Activated naive CD8-positive, alpha-beta T cell treated with anti-CD3 and anti-CD28 coated beads for 36 hours (primary cell): ENCODE measurements at regions not wholly inside any gene's neighbourhood (a gene's known extent, or its start where the extent isn't known, plus 50 kb on each side); places are given as distances from the start of the nearest gene placed in this dataset.

Experiments
- DNase-seq: peaks from one replicate; pipeline ENCODE4 v3.0.0; 2021
- H3K27ac Mint-ChIP-seq: one replicate; pipeline ENCODE4 v1.8.0; 2022; ENCODE audit warnings: mild to moderate bottlenecking, moderate library complexity, mixed read lengths
- H3K27me3 Mint-ChIP-seq: one replicate; pipeline ENCODE4 v1.8.0; 2022; ENCODE audit warnings: mild to moderate bottlenecking, mixed read lengths
- H3K36me3 Mint-ChIP-seq: one replicate; pipeline ENCODE4 v1.8.0; 2021; ENCODE audit warnings: mild to moderate bottlenecking, mixed read lengths
- H3K4me1 Mint-ChIP-seq: one replicate; pipeline ENCODE4 v1.8.0; 2021; ENCODE audit warnings: mixed read lengths
- H3K4me3 Mint-ChIP-seq: one replicate; pipeline ENCODE4 v1.8.0; 2022; ENCODE audit warnings: mild to moderate bottlenecking, moderate library complexity, mixed read lengths
- H3K9me3 Mint-ChIP-seq: one replicate; pipeline ENCODE4 v1.8.0; 2022; ENCODE audit warnings: mixed read lengths

DNA sequence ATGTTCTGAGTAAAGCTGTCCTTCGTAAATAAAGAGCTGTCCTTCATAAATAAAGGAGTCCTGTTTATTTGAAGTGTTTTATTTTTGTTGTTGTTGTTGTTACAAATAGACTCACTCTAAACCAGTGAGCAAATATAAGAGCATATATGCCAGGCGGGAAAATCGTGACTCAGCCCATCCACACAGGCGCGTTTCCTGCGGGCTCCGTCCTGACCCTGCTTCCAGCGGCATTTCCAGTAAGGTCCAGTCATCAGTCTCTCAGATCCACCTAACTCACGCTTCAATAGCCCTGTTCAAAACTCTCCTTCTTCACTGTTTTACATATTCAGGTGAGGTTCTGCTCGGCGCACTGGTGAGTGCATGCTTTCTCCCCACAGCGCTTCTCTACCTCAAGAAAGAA, 277.2 kb upstream of the ADARB2 start:
- H3K4me1 Mint-ChIP-seq: no peaks in the 10 kb centered on the region
- H3K27me3 Mint-ChIP-seq: no peaks in the 10 kb centered on the region
- H3K27ac Mint-ChIP-seq: no peak overlapping the region
- no peak overlapping the region for H3K4me3 Mint-ChIP-seq
- H3K36me3 Mint-ChIP-seq: no peaks in the 10 kb centered on the region
- no peaks in the 10 kb centered on the region for H3K9me3 Mint-ChIP-seq
- no peak for DNase-seq

DNA sequence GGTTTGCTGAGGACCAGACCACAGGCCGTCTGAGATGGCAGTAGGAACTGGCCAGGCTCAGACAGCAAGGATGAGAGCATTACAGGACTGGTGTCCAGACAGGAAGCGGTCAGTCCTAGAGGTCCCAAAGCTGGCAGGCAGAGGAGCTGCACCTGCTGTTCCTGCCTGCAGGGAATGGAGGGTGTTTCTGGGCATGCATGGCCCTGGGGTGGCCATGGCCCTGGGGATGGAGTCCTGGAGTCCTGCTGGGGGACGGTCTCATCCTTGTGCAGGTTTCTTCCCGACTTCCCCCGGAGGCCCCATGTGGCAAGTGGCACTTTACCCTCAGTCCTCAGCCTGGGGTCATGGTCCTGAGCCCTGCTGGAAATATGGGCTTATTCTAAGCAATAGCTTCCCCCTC, 274.9 kb upstream of the ADARB2 start:
- no peaks in the 10 kb centered on the region for H3K9me3 Mint-ChIP-seq
- no peak for DNase-seq
- no peak overlapping the region for H3K27ac Mint-ChIP-seq
- H3K4me3 Mint-ChIP-seq: no peak overlapping the region
- no peaks in the 10 kb centered on the region for H3K27me3 Mint-ChIP-seq
- no peaks in the 10 kb centered on the region for H3K36me3 Mint-ChIP-seq
- H3K4me1 Mint-ChIP-seq: no peaks in the 10 kb centered on the region

DNA sequence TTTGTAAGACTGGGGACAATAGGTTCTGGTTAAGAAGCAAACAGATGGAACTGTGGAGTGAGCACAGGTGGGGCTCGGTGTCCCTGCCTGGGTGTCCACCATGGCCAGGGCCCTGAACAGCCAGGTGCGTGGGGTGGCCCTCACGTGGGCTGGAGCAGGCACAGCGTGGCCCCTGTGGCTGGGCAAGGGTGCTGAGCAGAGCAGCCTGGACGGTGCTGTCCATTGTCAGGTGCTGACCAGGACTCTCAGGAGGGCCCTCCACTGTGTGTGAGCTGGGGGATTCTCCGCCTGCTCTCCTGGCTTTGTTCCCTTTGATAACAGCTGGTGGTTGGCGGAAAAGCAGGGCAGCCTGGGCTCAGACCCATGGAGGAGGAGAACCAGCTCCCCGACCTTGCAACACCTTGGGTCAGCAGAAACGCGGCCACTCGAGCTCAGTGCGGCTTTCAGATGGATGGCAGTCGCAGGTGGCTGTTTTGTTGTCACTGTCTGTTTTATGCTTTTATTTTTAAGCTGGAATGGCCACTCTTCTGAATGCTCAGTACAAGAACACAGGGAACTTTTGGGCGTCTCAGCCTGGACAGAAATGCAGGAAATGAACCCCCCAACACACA, 273.9 kb upstream of the ADARB2 start:
- H3K36me3 Mint-ChIP-seq: no peaks in the 10 kb centered on the region
- H3K4me3 Mint-ChIP-seq: no peak overlapping the region
- H3K27ac Mint-ChIP-seq: no peak overlapping the region
- no peaks in the 10 kb centered on the region for H3K4me1 Mint-ChIP-seq
- H3K9me3 Mint-ChIP-seq: no peaks in the 10 kb centered on the region
- DNase-seq: no peak
- H3K27me3 Mint-ChIP-seq: no peaks in the 10 kb centered on the region

DNA sequence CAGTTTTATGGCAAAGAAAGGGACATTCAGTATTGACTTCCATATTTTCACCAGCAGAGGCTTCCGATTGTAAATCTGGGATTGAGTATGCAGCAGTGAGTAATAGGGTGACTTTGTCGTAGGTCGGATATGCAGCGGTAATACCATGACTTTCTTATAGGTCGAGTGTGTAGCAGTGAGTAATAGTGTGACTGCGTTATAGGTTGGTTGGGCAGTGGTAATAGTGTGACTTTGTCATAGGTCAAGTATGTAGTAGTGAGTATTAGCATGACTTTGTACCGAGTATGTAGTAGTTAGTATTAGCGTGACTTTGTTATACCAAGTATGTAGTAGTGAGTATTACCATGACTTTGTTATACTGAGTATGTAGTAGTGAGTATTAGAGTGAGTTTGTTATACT, 268.2 kb upstream of the ADARB2 start:
- Mint-ChIP-seq H3K9me3 (no peaks in the 10 kb centered on the region), H3K27ac (no peak overlapping the region), H3K4me1 (no peaks in the 10 kb centered on the region), H3K27me3 (no peaks in the 10 kb centered on the region), H3K36me3 (no peaks in the 10 kb centered on the region), H3K4me3 (no peak overlapping the region)
- no peak for DNase-seq

DNA sequence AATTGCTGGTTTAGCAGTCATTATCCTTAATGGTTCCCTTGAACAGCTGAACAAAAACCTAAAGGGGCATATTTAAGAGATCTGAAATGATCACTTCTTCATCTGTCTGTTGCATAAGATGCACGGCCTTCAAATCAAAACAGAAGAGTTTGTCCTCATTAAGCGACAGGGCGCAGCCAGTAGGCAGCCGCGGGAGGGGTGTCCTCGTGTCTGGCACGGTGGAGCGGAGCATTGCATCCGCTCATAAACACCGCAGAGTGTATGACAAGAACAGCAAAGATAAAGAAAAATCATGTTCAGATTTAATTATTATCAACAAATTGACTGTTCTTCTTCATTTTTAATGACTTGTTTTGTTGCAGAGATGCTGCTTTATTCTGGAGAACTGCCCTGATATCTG, 255.6 kb upstream of the ADARB2 start:
- H3K27ac Mint-ChIP-seq: no peak overlapping the region
- no peaks in the 10 kb centered on the region for H3K27me3 Mint-ChIP-seq

DNA sequence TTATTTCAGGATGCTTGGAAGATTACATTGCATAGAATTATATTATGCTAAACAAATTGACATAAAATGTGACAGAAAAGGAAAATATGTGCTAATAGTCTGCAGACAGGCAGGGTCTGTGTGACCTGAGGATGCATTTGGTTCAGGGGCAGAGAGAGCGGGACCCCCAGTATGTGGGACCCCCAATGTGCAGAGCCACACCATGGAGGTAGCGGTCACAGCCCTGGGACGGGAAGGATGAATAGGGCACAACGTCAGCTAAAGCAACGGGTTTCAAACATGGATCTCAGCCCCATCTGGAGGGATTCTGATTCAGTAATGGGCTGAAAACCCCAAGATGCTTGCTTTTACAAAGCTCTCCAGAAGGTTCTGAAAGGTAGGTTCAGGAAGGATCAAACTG, 251.8 kb upstream of the ADARB2 start:
- DNase-seq: no peak
- Mint-ChIP-seq H3K36me3 (no peaks in the 10 kb centered on the region), H3K27ac (no peak overlapping the region), H3K27me3 (no peaks in the 10 kb centered on the region), H3K4me1 (no peaks in the 10 kb centered on the region), H3K4me3 (no peak overlapping the region), H3K9me3 (no peaks in the 10 kb centered on the region)

More for the DNA sequence above, 255.6 kb upstream of the ADARB2 start:
- H3K9me3 Mint-ChIP-seq: no peaks in the 10 kb centered on the region
- no peaks in the 10 kb centered on the region for H3K36me3 Mint-ChIP-seq
- no peak overlapping the region for H3K4me3 Mint-ChIP-seq
- no peak for DNase-seq
- H3K4me1 Mint-ChIP-seq: no peaks in the 10 kb centered on the region

DNA sequence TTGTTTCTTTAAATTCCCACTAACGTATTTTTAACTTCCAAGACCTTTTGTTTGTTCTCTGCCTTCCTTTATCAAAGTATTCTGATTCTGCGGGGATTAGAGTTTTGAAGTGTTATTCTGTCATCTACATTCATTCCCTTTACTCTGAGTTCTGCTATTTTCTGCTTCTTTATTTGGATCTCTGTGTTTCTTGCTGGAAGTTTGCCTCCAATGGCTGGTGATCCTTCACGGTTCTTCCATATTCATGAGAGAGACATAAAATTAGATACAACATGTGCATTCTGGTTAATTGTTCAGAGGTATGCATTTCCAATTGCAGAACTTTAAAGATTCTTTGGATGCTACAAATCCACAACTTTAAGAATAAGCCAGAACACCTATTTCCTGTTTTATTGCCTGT, 244.7 kb upstream of the ADARB2 start:
- Mint-ChIP-seq H3K4me3 (no peak overlapping the region), H3K4me1 (no peaks in the 10 kb centered on the region), H3K27ac (no peak overlapping the region), H3K27me3 (no peaks in the 10 kb centered on the region), H3K36me3 (no peaks in the 10 kb centered on the region), H3K9me3 (peaks cover 2% of the 10 kb centered on the region)
- no peak for DNase-seq

DNA sequence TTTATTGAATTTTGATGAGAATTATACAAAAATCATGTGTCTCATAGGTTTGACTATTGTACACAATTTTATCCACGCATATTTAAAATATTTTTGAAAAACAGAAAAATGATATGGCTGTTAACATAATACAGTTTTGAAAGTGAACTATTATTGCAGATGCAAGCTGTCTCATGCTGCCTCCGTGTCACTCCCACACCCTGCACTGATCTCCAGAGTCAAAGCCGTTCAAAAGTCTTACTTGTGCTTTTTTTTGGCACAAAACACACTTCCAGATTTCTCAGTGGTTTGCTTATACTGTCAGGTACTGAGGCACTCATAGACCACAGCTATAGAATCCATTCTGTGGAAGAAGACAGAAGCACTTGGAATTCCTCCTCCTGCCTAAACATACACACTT, 243.1 kb upstream of the ADARB2 start:
- H3K27me3 Mint-ChIP-seq: no peaks in the 10 kb centered on the region
- no peaks in the 10 kb centered on the region for H3K36me3 Mint-ChIP-seq
- H3K4me3 Mint-ChIP-seq: no peak overlapping the region
- H3K9me3 Mint-ChIP-seq: peaks cover 2% of the 10 kb centered on the region
- no peak overlapping the region for H3K27ac Mint-ChIP-seq
- no peaks in the 10 kb centered on the region for H3K4me1 Mint-ChIP-seq
- DNase-seq: no peak

DNA sequence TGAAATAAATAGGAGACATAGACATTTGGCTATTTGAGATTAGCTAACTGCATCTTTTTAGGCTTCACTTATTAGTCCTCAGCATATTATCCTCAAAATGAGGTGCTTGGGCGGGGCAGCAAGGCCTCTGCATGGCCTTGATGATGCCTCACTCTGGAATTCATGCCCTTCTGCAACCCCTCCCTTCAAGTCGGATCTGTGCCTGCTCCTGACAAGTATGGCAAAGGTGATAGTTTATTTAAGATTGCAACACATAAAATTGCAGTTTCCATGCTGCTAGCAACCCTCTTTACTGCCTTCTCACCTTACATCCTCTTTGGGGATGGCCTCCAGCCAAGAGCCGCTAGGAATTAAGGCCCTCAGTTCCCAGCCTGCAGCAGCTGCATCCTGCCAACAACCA, 241.3 kb upstream of the ADARB2 start:
- no peaks in the 10 kb centered on the region for H3K4me1 Mint-ChIP-seq
- no peaks in the 10 kb centered on the region for H3K36me3 Mint-ChIP-seq
- H3K27ac Mint-ChIP-seq: no peak overlapping the region
- no peaks in the 10 kb centered on the region for H3K27me3 Mint-ChIP-seq
- no peak for DNase-seq
- H3K9me3 Mint-ChIP-seq: peaks cover 2% of the 10 kb centered on the region
- H3K4me3 Mint-ChIP-seq: no peak overlapping the region

DNA sequence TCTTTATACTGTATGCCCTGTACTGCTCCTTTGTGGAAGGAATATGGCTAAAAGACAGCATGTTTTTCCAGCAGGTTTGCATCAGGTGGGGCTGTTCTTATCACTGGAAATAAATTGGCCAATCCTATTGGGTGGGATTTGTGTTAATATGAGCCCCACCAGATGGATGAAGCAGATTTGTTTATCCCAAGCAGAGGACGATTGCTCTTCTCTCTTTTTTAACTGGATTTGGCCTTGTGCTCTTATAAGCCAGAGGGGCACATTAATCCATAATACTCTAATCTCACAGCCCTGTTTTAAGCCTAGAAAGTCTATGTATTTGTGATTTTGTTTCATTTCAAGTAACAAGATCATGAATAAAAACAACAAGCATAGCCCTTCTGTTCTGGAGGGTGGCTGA, 240.1 kb upstream of the ADARB2 start:
- Mint-ChIP-seq H3K36me3 (no peaks in the 10 kb centered on the region), H3K27ac (no peak overlapping the region)

DNA sequence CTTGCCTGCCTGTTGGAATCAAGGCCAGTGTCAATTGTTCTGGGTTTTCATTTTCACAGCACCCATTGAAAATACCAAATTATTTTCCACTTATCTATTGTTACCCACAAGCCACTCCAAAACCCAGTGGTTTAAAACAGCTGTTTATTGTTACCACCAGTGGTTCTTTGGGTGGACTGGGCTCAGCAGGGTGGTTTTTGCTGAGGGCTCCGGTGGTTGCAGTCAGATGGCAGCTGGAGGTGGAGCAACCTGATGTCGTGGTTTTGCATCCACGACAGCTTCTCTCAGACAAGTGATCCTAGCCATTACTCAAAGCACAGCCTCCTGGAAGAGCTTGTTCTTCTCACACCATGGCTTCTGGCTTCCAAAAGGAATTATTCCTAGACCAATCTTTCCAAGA, 235.1 kb upstream of the ADARB2 start:
- DNase-seq: no peak
- H3K36me3 Mint-ChIP-seq: no peaks in the 10 kb centered on the region
- no peak overlapping the region for H3K4me3 Mint-ChIP-seq
- H3K4me1 Mint-ChIP-seq: no peaks in the 10 kb centered on the region
- peaks cover 1% of the 10 kb centered on the region for H3K9me3 Mint-ChIP-seq
- H3K27me3 Mint-ChIP-seq: no peaks in the 10 kb centered on the region
- H3K27ac Mint-ChIP-seq: no peak overlapping the region

More for the DNA sequence above, 240.1 kb upstream of the ADARB2 start:
- H3K4me3 Mint-ChIP-seq: no peak overlapping the region
- H3K27me3 Mint-ChIP-seq: no peaks in the 10 kb centered on the region
- peaks cover 2% of the 10 kb centered on the region for H3K9me3 Mint-ChIP-seq
- no peaks in the 10 kb centered on the region for H3K4me1 Mint-ChIP-seq
- DNase-seq: no peak

DNA sequence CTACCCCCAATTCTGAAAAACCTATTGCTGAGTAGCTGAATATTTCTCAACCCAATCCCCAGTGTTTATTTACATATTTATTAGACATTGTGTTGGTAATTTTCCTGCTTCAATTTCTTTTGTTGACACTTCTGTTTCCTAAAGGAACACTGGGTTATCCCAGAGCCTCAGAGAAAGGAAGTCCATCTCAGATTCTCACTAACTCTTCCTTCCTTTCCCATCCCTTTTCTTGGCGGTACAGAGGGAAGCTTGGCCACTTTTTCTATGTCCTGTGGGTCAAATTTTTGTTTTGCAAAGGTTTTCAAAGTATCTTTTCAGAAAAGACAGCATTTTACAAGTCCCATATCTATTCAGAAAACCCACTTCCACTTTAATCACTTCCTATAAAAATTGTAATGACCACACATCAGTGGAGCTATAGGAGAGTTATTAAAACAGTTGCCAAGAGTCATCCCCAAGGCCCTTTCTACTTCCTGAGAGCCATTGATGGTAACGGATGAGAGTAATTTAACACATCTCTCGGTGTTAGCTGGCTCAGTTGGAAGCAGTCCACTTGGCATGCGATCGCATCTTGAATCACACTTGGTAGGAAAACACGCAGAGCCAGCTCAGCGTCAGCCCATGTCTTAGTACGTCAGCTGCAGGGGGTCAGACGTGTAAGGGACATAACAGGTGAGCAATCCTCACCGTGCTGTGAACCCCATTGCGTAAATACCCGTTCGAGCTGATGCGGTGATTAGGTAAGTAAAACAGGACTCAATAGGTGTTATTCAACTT, 231.1 kb upstream of the ADARB2 start:
- no peak overlapping the region for H3K27ac Mint-ChIP-seq
- H3K4me1 Mint-ChIP-seq: no peaks in the 10 kb centered on the region
- peaks cover 1% of the 10 kb centered on the region for H3K9me3 Mint-ChIP-seq
- DNase-seq: no peak
- H3K4me3 Mint-ChIP-seq: no peak overlapping the region
- no peaks in the 10 kb centered on the region for H3K36me3 Mint-ChIP-seq
- no peaks in the 10 kb centered on the region for H3K27me3 Mint-ChIP-seq

DNA sequence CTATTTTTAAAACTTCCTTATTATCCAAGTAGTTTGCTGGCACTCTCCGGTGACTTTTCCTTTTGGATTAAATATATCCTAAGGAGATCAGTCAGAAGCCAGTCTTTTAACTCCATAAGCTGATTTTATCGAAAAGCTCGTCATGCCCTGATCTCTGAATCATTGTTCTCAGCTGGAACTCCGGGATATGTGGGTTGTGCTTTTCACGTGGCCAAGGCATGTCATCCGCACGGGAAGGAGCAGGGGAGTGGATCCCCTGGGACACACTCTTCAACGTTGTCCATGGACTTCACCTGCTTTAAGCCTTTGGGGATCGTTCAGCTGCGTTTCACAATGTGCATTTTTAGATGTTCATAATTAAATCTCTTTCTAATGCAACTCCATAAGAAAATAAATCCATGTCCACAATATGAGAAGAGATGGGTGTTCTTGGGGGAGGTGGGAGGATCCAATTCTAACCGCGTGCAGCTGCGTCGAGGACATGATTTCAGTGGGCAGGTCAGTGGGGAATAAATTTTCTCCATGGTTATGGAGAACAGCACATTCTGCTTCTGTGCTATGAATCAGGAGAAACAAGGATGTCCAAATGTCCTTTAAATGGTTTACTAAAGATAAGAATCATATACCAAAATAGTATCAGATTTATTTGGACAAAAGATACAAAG, 229.5 kb upstream of the ADARB2 start:
- Mint-ChIP-seq H3K4me3 (no peak overlapping the region), H3K4me1 (no peaks in the 10 kb centered on the region), H3K27ac (no peak overlapping the region)

DNA sequence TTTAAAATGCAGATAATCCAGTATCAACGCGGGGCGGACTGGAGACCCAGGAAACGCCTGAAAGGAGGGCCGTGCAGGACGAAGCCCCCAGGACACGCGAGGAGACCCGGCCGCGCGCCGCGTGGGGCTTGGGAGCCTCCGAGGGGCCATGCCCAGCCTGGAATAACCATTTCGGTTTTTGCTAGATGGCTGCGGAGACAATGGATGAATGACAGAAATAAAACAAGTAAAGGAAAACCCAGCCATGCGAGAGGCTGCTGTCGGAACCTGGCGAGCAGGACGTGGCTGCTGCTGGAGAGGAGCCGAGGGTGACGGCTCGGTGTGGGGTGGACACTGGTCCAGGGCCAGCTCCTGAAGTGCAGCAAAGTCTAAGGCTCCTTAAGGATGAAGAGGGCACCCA, 227.2 kb upstream of the ADARB2 start:
- H3K27me3 Mint-ChIP-seq: no peaks in the 10 kb centered on the region

More for the DNA sequence above, 229.5 kb upstream of the ADARB2 start:
- peaks cover 1% of the 10 kb centered on the region for H3K9me3 Mint-ChIP-seq
- H3K36me3 Mint-ChIP-seq: no peaks in the 10 kb centered on the region
- no peaks in the 10 kb centered on the region for H3K27me3 Mint-ChIP-seq
- no peak for DNase-seq

DNA sequence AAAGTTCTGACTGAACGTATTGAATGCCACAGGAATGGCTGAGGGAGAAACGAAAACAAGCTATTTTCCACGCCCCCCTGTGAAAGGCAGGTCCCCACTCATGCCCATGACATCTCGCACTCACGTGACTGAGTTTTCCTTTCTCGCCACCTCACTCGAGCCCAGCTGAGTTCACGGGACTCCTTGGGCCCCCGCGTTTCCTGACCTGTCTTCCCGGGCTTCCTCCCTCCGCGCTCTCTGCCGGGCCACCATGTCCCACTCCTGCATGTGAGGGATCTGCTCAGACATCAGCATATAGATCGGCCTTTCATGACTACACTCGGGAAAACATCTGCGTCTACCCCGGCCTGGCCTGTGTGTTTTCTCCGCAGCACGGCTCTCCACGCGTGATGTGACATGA, 226.0 kb upstream of the ADARB2 start:
- H3K27ac Mint-ChIP-seq: no peak overlapping the region
- DNase-seq: no peak
- no peaks in the 10 kb centered on the region for H3K4me1 Mint-ChIP-seq
- no peaks in the 10 kb centered on the region for H3K36me3 Mint-ChIP-seq
- H3K27me3 Mint-ChIP-seq: no peaks in the 10 kb centered on the region
- no peaks in the 10 kb centered on the region for H3K9me3 Mint-ChIP-seq
- no peak overlapping the region for H3K4me3 Mint-ChIP-seq

More for the DNA sequence above, 227.2 kb upstream of the ADARB2 start:
- H3K9me3 Mint-ChIP-seq: peaks cover 1% of the 10 kb centered on the region
- H3K4me1 Mint-ChIP-seq: no peaks in the 10 kb centered on the region
- no peak overlapping the region for H3K27ac Mint-ChIP-seq
- no peak overlapping the region for H3K4me3 Mint-ChIP-seq
- DNase-seq: no peak
- no peaks in the 10 kb centered on the region for H3K36me3 Mint-ChIP-seq

DNA sequence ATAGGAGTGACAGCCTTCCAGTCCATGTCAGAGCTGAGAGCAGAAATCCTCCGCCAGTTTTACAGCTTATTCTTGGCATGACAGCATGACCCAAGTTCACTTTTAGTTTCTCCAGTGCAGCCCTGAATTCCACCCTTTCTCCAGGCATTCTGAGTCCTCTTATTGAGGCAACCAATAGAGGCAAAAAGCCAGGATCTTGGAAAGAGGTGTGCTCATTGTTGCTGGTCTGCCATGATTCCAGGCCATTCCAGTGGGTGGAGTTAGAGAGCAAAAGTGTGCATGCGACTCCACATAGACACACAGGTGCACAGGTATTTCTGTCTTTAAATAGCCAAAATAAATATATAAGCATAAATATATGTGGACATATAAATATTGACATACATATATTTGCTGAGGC, 224.7 kb upstream of the ADARB2 start:
- Mint-ChIP-seq H3K36me3 (no peaks in the 10 kb centered on the region), H3K27me3 (no peaks in the 10 kb centered on the region), H3K4me3 (no peak overlapping the region), H3K27ac (no peak overlapping the region), H3K9me3 (no peaks in the 10 kb centered on the region), H3K4me1 (peaks cover 5% of the 10 kb centered on the region)
- DNase-seq: no peak
